IgD-negative memory B cell (primary cell): ENCODE measurements at regions not wholly inside any gene's neighbourhood (a gene's known extent, or its start where the extent isn't known, plus 50 kb on each side); places are given as distances from the start of the nearest gene placed in this dataset.

Experiments used
- H3K27ac Mint-ChIP-seq, 3 donors: one replicate each; pipeline ENCODE4 v1.8.0; 2020 to 2022; ENCODE audit warnings: mild to moderate bottlenecking in 3 of 3, mixed read lengths in 3 of 3, moderate library complexity in 1 of 3
- H3K27me3 Mint-ChIP-seq: one replicate; pipeline ENCODE4 v1.8.0; 2021; ENCODE audit warnings: mixed read lengths
- H3K36me3 Mint-ChIP-seq: one replicate; pipeline ENCODE4 v1.8.0; 2020; ENCODE audit warnings: mild to moderate bottlenecking, mixed read lengths
- H3K4me1 Mint-ChIP-seq, 3 donors: one replicate each; pipeline ENCODE4 v1.8.0; 2020 to 2022; ENCODE audit warnings: mixed read lengths in 3 of 3, mild to moderate bottlenecking in 1 of 3
- H3K4me3 Mint-ChIP-seq, 4 donors: one replicate each; pipeline ENCODE4 v1.8.0; 2020 to 2022; ENCODE audit warnings: mild to moderate bottlenecking in 4 of 4, mixed read lengths in 4 of 4, moderate library complexity in 3 of 4
- H3K9me3 Mint-ChIP-seq, 3 donors: one replicate each; pipeline ENCODE4 v1.8.0; 2020 to 2021; ENCODE audit warnings: mixed read lengths in 3 of 3, mild to moderate bottlenecking in 1 of 3

- H3K4me3 Mint-ChIP-seq, result no peak overlapping the region
- H3K27ac Mint-ChIP-seq, result no peak overlapping the region
- H3K4me1 Mint-ChIP-seq, result no peaks in the 10 kb centered on the region
- H3K27me3 Mint-ChIP-seq, result peaks cover 2% of the 10 kb centered on the region
- no peaks in the 10 kb centered on the region for H3K36me3 Mint-ChIP-seq
- H3K9me3 Mint-ChIP-seq, result peaks cover 0 to 5% (median 0%) of the 10 kb centered on the region in 3 donors
Observed at GRCh38 chr11:15714641-15715399, 600.1 kb downstream of the INSC start.

DNA sequence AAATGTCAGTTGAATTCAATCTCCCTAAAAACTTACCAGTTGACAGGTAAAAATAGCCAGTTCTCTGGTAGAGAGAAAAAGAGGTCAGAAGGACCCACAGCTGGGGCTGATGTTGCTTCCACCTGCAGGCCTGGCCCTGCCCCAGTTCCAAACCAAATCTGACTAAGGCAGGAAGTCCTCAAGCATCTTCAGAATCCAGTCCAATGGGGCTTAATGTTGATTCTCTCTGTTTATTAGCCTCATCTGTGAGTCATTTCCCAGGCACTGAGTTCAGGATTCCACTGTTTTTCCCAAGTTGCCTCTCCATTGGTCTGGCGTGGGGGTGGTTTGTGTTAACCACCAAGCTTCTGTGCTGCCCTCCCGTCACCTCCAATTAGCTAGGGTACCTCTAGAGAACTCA, 601.8 kb downstream of the INSC start:
- Mint-ChIP-seq H3K36me3 (no peaks in the 10 kb centered on the region), H3K9me3 (peaks cover 0 to 3% (median 0%) of the 10 kb centered on the region in 3 donors), H3K27me3 (peaks cover 2% of the 10 kb centered on the region), H3K27ac (no peak overlapping the region), H3K4me1 (no peaks in the 10 kb centered on the region), H3K4me3 (no peak overlapping the region)

GRCh38 chr11:15720460-15720859, 605.7 kb downstream of the INSC start:
- H3K4me3 Mint-ChIP-seq, result no peak overlapping the region
- peaks cover 2% of the 10 kb centered on the region for H3K27me3 Mint-ChIP-seq
- H3K4me1 Mint-ChIP-seq, result no peaks in the 10 kb centered on the region
- H3K27ac Mint-ChIP-seq, result no peak overlapping the region
- peaks cover 0 to 3% (median 0%) of the 10 kb centered on the region in 3 donors for H3K9me3 Mint-ChIP-seq
- no peaks in the 10 kb centered on the region for H3K36me3 Mint-ChIP-seq

- no peak overlapping the region for H3K27ac Mint-ChIP-seq
- no peaks in the 10 kb centered on the region for H3K27me3 Mint-ChIP-seq
- no peaks in the 10 kb centered on the region for H3K36me3 Mint-ChIP-seq
- no peaks in the 10 kb centered on the region for H3K9me3 Mint-ChIP-seq
- H3K4me1 Mint-ChIP-seq, result no peaks in the 10 kb centered on the region
- no peak overlapping the region for H3K4me3 Mint-ChIP-seq
Observed at GRCh38 chr11:15723966-15724365, 609.2 kb downstream of the INSC start.

GRCh38 chr11:15724601-15725000, 609.9 kb downstream of the INSC start:
- H3K27me3 Mint-ChIP-seq, result no peaks in the 10 kb centered on the region
- H3K27ac Mint-ChIP-seq, result no peak overlapping the region
- no peaks in the 10 kb centered on the region for H3K9me3 Mint-ChIP-seq
- H3K36me3 Mint-ChIP-seq, result no peaks in the 10 kb centered on the region
- H3K4me3 Mint-ChIP-seq, result no peak overlapping the region
- no peaks in the 10 kb centered on the region for H3K4me1 Mint-ChIP-seq

GRCh38 chr11:15725246-15725645, 610.5 kb downstream of the INSC start:
- H3K4me1 Mint-ChIP-seq, result no peaks in the 10 kb centered on the region
- no peak overlapping the region for H3K27ac Mint-ChIP-seq
- no peaks in the 10 kb centered on the region for H3K36me3 Mint-ChIP-seq
- no peaks in the 10 kb centered on the region for H3K9me3 Mint-ChIP-seq
- no peak overlapping the region for H3K4me3 Mint-ChIP-seq
- no peaks in the 10 kb centered on the region for H3K27me3 Mint-ChIP-seq

GRCh38 chr11:15726221-15726746, 611.6 kb downstream of the INSC start:
- H3K36me3 Mint-ChIP-seq, result no peaks in the 10 kb centered on the region
- no peaks in the 10 kb centered on the region for H3K27me3 Mint-ChIP-seq
- no peak overlapping the region for H3K4me3 Mint-ChIP-seq
- H3K9me3 Mint-ChIP-seq, result no peaks in the 10 kb centered on the region
- H3K4me1 Mint-ChIP-seq, result no peaks in the 10 kb centered on the region
- no peak overlapping the region for H3K27ac Mint-ChIP-seq

- Mint-ChIP-seq H3K36me3 (no peaks in the 10 kb centered on the region), H3K27me3 (no peaks in the 10 kb centered on the region), H3K27ac (no peak overlapping the region), H3K9me3 (no peaks in the 10 kb centered on the region), H3K4me1 (no peaks in the 10 kb centered on the region), H3K4me3 (no peak overlapping the region)
Observed at GRCh38 chr11:15726893-15727519, 612.3 kb downstream of the INSC start.

- H3K27me3 Mint-ChIP-seq, result no peaks in the 10 kb centered on the region
- no peaks in the 10 kb centered on the region for H3K36me3 Mint-ChIP-seq
- no peak overlapping the region for H3K27ac Mint-ChIP-seq
- no peak overlapping the region for H3K4me3 Mint-ChIP-seq
- no peaks in the 10 kb centered on the region for H3K9me3 Mint-ChIP-seq
- no peaks in the 10 kb centered on the region for H3K4me1 Mint-ChIP-seq
Observed at GRCh38 chr11:15727520-15727914, 612.8 kb downstream of the INSC start.

DNA sequence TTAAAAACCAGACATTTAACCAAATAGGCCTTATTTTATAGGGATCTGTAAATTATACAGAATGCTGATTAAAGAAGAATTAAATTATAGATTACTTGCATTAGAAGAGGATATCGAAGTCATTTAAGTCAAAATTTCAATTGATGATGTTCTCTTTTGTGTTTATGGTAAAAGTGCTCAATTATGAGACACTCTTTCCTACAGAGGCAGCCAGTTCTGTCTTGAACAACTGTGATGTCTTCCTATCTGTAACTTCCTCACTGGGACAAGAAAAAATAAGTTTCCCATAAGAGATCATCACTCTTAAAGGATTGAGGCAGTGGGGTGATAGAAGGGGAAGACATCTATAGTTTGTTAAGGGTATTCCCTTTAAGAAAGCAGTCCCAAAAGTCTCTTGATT, 613.5 kb downstream of the INSC start:
- H3K27me3 Mint-ChIP-seq, result no peaks in the 10 kb centered on the region
- H3K4me3 Mint-ChIP-seq, result no peak overlapping the region
- no peak overlapping the region for H3K27ac Mint-ChIP-seq
- no peaks in the 10 kb centered on the region for H3K9me3 Mint-ChIP-seq
- H3K4me1 Mint-ChIP-seq, result no peaks in the 10 kb centered on the region
- H3K36me3 Mint-ChIP-seq, result no peaks in the 10 kb centered on the region

- Mint-ChIP-seq H3K27ac (no peak overlapping the region), H3K4me3 (no peak overlapping the region), H3K9me3 (peaks cover 0 to 4% (median 0%) of the 10 kb centered on the region in 3 donors), H3K27me3 (no peaks in the 10 kb centered on the region), H3K36me3 (no peaks in the 10 kb centered on the region), H3K4me1 (no peaks in the 10 kb centered on the region)
Observed at GRCh38 chr11:15730263-15730994, 615.7 kb downstream of the INSC start.

DNA sequence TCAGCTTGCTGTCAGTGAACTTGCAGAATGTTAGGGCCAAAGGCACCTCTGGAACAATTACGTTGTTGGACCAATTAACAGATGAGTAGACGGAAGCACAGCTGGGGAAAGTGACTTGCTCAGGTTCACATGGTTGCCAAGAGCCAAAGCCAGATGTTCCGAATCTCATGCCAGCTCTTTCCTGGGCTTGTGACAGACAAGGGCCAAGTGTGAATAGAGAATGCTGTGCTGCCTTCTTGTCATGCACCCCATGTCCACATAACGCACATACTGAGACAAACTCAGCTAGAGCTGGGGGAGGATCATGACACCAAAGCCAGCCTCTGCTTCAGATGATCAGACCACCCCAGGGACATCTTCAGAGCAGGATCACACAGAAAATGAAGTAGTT, 616.3 kb downstream of the INSC start:
- H3K4me3 Mint-ChIP-seq, result no peak overlapping the region
- no peaks in the 10 kb centered on the region for H3K4me1 Mint-ChIP-seq
- no peaks in the 10 kb centered on the region for H3K27me3 Mint-ChIP-seq
- peaks cover 0 to 4% (median 0%) of the 10 kb centered on the region in 3 donors for H3K9me3 Mint-ChIP-seq
- H3K36me3 Mint-ChIP-seq, result no peaks in the 10 kb centered on the region
- no peak overlapping the region for H3K27ac Mint-ChIP-seq

DNA sequence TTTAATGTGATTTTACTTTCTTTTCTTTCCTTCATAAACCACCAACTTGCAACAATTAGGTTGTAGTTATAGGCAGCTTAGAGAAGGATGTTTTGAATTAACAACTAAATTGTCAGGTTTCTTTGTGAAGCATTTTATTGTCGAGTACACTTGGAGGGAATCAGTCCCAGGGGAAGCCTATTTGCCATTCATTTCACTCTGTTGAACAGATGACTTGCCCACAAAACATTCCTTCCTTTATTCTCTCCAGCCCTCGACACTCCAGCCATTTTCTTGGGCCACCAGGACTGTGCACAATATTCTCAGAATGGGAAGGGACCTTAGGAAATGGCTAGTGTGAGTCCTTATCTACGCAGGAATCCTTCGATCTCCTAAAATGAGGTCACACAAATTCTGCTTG, 620.6 kb downstream of the SOX6 start:
- H3K36me3 Mint-ChIP-seq, result no peaks in the 10 kb centered on the region
- no peaks in the 10 kb centered on the region for H3K4me1 Mint-ChIP-seq
- H3K4me3 Mint-ChIP-seq, result no peak overlapping the region
- no peaks in the 10 kb centered on the region for H3K27me3 Mint-ChIP-seq
- H3K27ac Mint-ChIP-seq, result no peak overlapping the region
- peaks cover 0 to 4% (median 0%) of the 10 kb centered on the region in 3 donors for H3K9me3 Mint-ChIP-seq

DNA sequence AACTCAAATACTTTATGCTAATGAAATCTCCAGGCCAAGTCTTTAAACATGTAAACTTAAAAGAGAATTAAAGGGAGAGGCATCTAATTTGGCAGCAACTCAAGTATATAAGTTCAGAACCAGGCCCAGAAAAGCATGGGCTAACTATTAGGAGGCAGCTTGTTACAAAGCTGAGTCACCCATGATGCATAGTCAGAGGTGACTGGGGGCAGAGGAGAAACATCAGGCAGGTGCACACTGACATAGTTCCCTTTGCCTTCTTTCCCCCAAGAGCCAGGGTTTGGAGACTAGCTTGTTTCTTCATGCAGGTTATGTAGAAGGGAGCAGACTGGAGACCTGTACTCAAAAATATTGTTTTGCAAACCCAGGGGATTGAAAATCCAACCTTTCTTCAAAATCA, 619.0 kb downstream of the SOX6 start:
- Mint-ChIP-seq H3K36me3 (no peaks in the 10 kb centered on the region), H3K4me3 (no peak overlapping the region), H3K27me3 (no peaks in the 10 kb centered on the region), H3K27ac (no peak overlapping the region), H3K9me3 (peaks cover 0 to 4% (median 0%) of the 10 kb centered on the region in 3 donors), H3K4me1 (no peaks in the 10 kb centered on the region)

DNA sequence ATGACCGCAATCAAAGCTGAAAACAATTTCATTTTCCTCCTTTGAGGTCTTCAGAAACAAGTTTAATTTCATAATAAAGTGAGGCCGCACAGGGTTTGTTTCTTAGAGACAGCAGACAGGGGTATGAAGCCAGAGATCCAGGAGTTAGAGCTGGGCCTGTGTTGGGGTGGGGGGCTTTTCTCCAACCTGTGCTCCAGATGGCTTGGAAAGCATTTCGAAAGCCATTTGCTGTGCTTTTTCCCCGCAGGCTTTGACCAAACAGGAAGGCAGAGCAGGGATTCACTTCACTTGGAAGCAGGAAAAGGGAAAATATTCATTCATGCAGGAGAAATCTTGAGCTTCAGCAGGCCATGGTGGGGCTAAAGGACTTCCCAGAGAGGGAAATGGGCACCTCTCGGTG, 617.4 kb downstream of the SOX6 start:
- no peaks in the 10 kb centered on the region for H3K27me3 Mint-ChIP-seq
- no peak overlapping the region for H3K27ac Mint-ChIP-seq
- H3K4me3 Mint-ChIP-seq, result peak overlapping the region in 1 of 4 donors; percentile 23
- H3K4me1 Mint-ChIP-seq, result no peaks in the 10 kb centered on the region
- H3K36me3 Mint-ChIP-seq, result no peaks in the 10 kb centered on the region
- H3K9me3 Mint-ChIP-seq, result no peaks in the 10 kb centered on the region
